ENCODE measurements at regions not wholly inside any gene's neighbourhood (a gene's known extent, or its start where the extent isn't known, plus 50 kb on each side); places are given as distances from the start of the nearest gene placed in this dataset.

DNA sequence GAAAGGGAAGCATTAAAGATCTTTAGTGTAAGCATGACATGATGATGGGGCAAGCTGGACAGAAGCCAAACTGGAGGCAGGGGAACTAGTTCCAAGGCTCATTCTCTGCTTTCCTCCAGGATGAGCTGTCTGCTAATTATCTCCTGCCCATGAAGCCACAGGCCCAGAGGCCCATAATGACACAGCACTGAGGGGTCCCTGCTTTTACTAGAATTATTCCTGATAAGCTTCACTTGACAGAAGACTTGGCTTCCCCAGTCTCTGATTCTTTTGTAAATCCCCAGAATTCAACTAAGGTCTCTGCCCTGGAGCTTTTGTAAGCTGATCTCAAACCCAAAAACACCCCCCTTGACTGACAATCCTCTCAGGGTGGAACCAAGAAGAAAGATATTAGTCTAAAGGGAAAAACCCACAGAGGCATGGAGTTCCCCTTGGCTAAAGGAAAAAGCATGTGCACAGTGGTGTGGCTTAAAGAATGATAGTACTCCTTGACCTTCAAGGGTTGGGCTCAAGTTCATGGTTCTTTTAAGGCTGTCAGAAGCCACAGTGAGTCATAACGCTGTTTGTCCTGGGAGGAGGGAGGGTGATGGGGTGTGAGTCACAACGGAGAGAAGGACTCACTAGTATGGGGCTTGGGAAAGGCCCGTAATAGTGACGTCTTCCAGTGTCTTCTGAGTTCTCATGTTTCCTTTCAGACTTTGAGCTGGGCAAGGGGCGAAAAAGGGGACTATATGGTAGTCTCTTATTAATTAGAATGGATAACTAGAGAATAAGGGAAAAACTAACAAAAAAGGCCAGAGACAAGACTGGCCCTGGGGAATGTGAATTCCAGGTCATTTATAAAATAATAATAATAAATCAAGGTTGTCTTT, 146.0 kb upstream of the CPEB2 start:
- H3K9ac ChIP-seq (ENCODE audit: extremely low read depth, insufficient read length, low read length): no peak overlapping the region
- no peak overlapping the region for H3K27ac ChIP-seq (ENCODE audit: insufficient read length, low read depth, low read length)
- H3K4me1 ChIP-seq (ENCODE audit: insufficient read depth, low read length): no peaks in the 10 kb centered on the region; the same call in 1 of the 2 replicates
- H2BK12ac ChIP-seq (ENCODE audit: insufficient read length, low read depth, low read length): no peak overlapping the region
- H3K23me2 ChIP-seq (ENCODE audit: insufficient read length, low read depth, low read length, poor library complexity, severe bottlenecking): no peaks in the 10 kb centered on the region
- no peaks in the 10 kb centered on the region; the same call in 1 of the 2 replicates for H3K27me3 ChIP-seq (ENCODE audit: insufficient read depth, low read length)
- H3K79me1 ChIP-seq (ENCODE audit: insufficient read depth, low read depth, low read length, poor library complexity, severe bottlenecking): no peaks in the 10 kb centered on the region
- H2BK120ac ChIP-seq (ENCODE audit: low read depth, low read length, poor library complexity, severe bottlenecking): no peak overlapping the region
- no peak overlapping the region for H4K91ac ChIP-seq (ENCODE audit: insufficient read length, low read depth, low read length)
- WGBS (ENCODE audit: extremely low coverage, insufficient read length, low lambda C conversion rate): no CpG with 5 or more reads among the region's 5 CpGs
- H3K9me3 Mint-ChIP-seq: peaks cover 12 to 20% of the 10 kb centered on the region in 2 experiments
- no peak for DNase-seq
- no peak for TF ChIP-seq CTCF (conservative IDR thresholded peaks at IDR 0.05)
- H3K27ac Mint-ChIP-seq: no peak overlapping the region
- H3K18ac ChIP-seq (ENCODE audit: insufficient read length, low read depth, low read length): no peak overlapping the region
- no peak overlapping the region for H3K56ac ChIP-seq (ENCODE audit: insufficient read length, low read depth, low read length)
- no peak overlapping the region for H3K23ac ChIP-seq (ENCODE audit: insufficient read length, low read depth, low read length)
- H3K14ac ChIP-seq (ENCODE audit: insufficient read depth, low read length): no peak overlapping the region
- no peaks in the 10 kb centered on the region for H3K9me3 ChIP-seq (ENCODE audit: control insufficient read depth, low read depth, low read length)
- no peak overlapping the region for H2AK5ac ChIP-seq (ENCODE audit: insufficient read length, low read length)
- no peak overlapping the region for H4K5ac ChIP-seq (ENCODE audit: insufficient read length, low read depth, low read length)
- H3K4me2 ChIP-seq (ENCODE audit: insufficient read depth, insufficient read length, low read length): no peak overlapping the region
- H2BK5ac ChIP-seq (ENCODE audit: insufficient read length, low read length): no peak overlapping the region
- no peaks in the 10 kb centered on the region for H4K20me1 ChIP-seq (ENCODE audit: control insufficient read depth, insufficient read depth, insufficient read length)
- H4K8ac ChIP-seq (replicated peaks; ENCODE audit: insufficient read length, low read depth, low read length): no peak overlapping the region
- H3K79me2 ChIP-seq (ENCODE audit: insufficient read depth, low read length): no peaks in the 10 kb centered on the region
- no peak overlapping the region for H3K4ac ChIP-seq (ENCODE audit: low read depth, low read length)
- no peak overlapping the region for H3T11ph ChIP-seq (ENCODE audit: low read length)
- H3K4me3 Mint-ChIP-seq: no peak overlapping the region
- peaks cover 11 to 21% of the 10 kb centered on the region in 2 experiments for H3K4me1 Mint-ChIP-seq
- no peak overlapping the region for H2AFZ ChIP-seq (ENCODE audit: low read length)
- H3K36me3 Mint-ChIP-seq (ENCODE audit: insufficient read depth in 1 of 3, low read depth in 3 of 3): peaks cover 5 to 33% (median 15%) of the 10 kb centered on the region in 3 experiments
- no peak overlapping the region for H2BK15ac ChIP-seq (ENCODE audit: low read depth, low read length)
- H2BK20ac ChIP-seq (ENCODE audit: low read depth, low read length, poor library complexity, severe bottlenecking): no peak overlapping the region
- H3K27me3 Mint-ChIP-seq (ENCODE audit: low read depth): peaks cover 39% of the 10 kb centered on the region

All from H9 (cell line).